ENCODE measurements at regions not wholly inside any gene's neighbourhood (a gene's known extent, or its start where the extent isn't known, plus 50 kb on each side); places are given as distances from the start of the nearest gene placed in this dataset.
A peak's percentile ranks its signal among the peaks of the same experiment; 100 is the strongest.

DNA sequence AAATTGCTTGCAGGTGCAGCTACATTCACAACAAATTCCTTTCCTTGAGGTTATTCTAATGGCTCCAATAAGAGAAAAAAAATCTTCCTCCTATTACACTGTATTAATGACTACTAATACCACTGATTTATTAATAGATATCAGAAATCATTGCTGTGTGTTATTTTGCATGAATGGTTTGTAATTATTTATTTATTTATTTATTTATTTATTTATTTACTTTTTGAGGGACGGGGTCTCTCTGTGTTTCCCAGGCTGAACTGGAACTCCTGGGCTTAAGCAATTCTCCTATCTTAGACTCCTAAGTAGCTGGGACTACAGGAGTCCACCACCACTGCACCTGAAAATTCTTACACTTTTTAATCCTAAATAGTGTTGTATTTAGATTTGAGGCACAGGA, 390.4 kb downstream of the SI start:
- Histone ChIP-seq H3K4me1 (no peaks in the 10 kb centered on the region), H3K27me3 (no peaks in the 10 kb centered on the region), H3K27ac (no peak overlapping the region), H3K9me3 (replicated peaks) (no peaks in the 10 kb centered on the region), H3K36me3 (no peaks in the 10 kb centered on the region), H3K4me3 (no peak overlapping the region)
- no peak for DNase-seq

GRCh38 chr3:164687211-164687610, 391.1 kb downstream of the SI start:
- no peak for DNase-seq
- Histone ChIP-seq H3K27ac (no peak overlapping the region), H3K36me3 (no peaks in the 10 kb centered on the region), H3K4me1 (no peaks in the 10 kb centered on the region), H3K4me3 (no peak overlapping the region), H3K27me3 (no peaks in the 10 kb centered on the region), H3K9me3 (replicated peaks) (no peaks in the 10 kb centered on the region)

DNA sequence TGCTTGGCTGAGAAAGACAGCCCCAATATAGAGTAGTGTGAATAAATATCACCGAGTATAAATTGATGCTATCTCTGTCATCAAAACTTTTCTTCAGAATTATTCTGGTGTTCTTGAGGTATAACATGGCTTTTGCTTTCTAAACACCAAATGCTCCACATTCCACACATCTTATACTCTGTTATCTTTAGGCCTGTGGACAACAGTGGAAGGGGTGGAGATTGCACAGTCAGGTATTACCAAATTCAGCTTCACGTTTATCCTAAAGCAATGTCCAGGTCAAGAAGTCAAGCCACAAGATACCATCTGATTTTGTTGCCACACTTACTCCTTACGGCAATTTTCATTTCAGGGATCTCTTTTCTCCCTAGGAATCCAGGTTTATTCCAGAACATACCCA, 394.8 kb downstream of the SI start:
- Histone ChIP-seq H3K27me3 (no peaks in the 10 kb centered on the region), H3K9me3 (replicated peaks) (no peaks in the 10 kb centered on the region), H3K4me3 (no peak overlapping the region), H3K36me3 (no peaks in the 10 kb centered on the region), H3K27ac (no peak overlapping the region), H3K4me1 (no peaks in the 10 kb centered on the region)
- DNase-seq: no peak

DNA sequence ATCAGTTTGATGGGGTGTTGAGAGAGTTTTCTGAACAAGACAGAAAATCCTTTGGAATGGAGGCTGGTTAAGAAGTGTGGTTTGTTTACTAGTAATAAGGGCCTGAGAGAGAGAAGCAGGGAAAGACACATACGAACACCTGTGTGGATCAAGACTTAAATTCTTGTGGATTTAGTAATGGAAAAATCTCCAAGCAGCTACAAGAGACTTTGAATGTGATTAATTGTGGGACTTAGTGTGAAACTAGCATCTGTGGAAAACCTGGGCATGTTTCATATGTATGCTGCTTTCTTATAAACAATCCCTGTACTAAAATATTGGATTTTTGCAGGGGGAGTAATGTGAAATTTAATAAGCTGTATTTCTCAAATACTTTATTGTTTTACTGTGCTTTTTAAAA, 399.1 kb downstream of the SI start:
- Histone ChIP-seq H3K4me1 (no peaks in the 10 kb centered on the region), H3K27me3 (no peaks in the 10 kb centered on the region), H3K4me3 (no peak overlapping the region), H3K36me3 (no peaks in the 10 kb centered on the region), H3K9me3 (replicated peaks) (no peaks in the 10 kb centered on the region), H3K27ac (no peak overlapping the region)
- DNase-seq: no peak

GRCh38 chr3:164677317-164677716, 401.0 kb downstream of the SI start:
- Histone ChIP-seq H3K27me3 (no peaks in the 10 kb centered on the region), H3K4me3 (no peak overlapping the region)
- DNase-seq: no peak

GRCh38 chr3:164673738-164674137, 404.6 kb downstream of the SI start:
- H3K4me3 ChIP-seq: no peak overlapping the region
- no peak overlapping the region for H3K27ac ChIP-seq
- peak in 1 of 2 experiments; percentile 2 for DNase-seq
- no peaks in the 10 kb centered on the region for H3K27me3 ChIP-seq
- H3K9me3 ChIP-seq (replicated peaks): no peaks in the 10 kb centered on the region
- H3K4me1 ChIP-seq: no peaks in the 10 kb centered on the region
- no peaks in the 10 kb centered on the region for H3K36me3 ChIP-seq

More at GRCh38 chr3:164677317-164677716, 401.0 kb downstream of the SI start:
- Histone ChIP-seq H3K4me1 (no peaks in the 10 kb centered on the region), H3K27ac (no peak overlapping the region), H3K9me3 (replicated peaks) (no peaks in the 10 kb centered on the region), H3K36me3 (no peaks in the 10 kb centered on the region)

DNA sequence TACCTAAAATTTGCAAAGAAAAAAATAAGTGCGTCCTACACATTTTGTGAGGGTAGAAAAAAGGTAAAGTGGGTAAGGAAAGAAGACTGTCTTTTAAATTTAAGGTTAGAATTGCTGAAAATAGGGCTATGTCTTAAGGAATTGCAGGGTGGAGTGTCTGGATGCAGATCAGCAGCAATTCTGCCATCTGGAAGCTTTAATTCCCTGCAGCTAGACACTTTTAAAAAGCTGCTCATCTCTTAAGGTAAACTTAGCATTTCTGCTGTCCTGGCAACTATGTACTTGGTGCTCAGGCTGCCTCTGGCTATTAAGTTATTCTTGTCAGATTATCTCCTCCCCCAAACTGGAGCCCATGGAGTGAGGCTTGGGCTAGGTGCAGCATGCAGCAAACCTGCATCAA, 420.2 kb downstream of the SI start:
- no peaks in the 10 kb centered on the region for H3K9me3 ChIP-seq (replicated peaks)
- H3K4me3 ChIP-seq: no peak overlapping the region
- no peak overlapping the region for H3K27ac ChIP-seq
- no peak for DNase-seq
- no peaks in the 10 kb centered on the region for H3K4me1 ChIP-seq
- H3K27me3 ChIP-seq: no peaks in the 10 kb centered on the region
- no peaks in the 10 kb centered on the region for H3K36me3 ChIP-seq

DNA sequence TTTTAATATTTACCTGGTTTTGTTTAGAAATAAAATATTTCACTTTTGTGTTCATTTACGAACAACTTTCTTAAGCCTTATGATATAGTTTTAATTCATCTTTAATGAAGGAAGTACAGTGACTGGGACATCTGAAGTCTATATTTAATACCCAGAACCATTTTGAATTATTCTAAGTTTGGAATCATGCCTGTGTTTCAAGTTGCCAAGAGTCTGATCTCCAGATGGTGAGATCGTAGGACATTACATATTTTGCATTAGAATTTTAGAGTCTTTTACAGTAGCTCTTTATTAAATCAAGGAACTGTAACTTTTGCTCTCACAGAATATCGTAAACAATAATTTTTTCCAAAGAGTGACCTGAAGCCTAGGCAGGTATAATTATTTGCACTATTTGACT, 420.7 kb downstream of the SI start:
- no peak overlapping the region for H3K4me3 ChIP-seq

GRCh38 chr3:164655462-164655861, 422.8 kb downstream of the SI start:
- no peaks in the 10 kb centered on the region for H3K36me3 ChIP-seq
- DNase-seq: no peak

More for the DNA sequence above, 420.7 kb downstream of the SI start:
- no peak overlapping the region for H3K27ac ChIP-seq
- H3K9me3 ChIP-seq (replicated peaks): no peaks in the 10 kb centered on the region
- no peaks in the 10 kb centered on the region for H3K36me3 ChIP-seq
- H3K4me1 ChIP-seq: no peaks in the 10 kb centered on the region
- no peak for DNase-seq
- no peaks in the 10 kb centered on the region for H3K27me3 ChIP-seq

GRCh38 chr3:164641071-164641470, 437.2 kb downstream of the SI start:
- Histone ChIP-seq H3K4me1 (no peaks in the 10 kb centered on the region), H3K36me3 (no peaks in the 10 kb centered on the region), H3K9me3 (replicated peaks) (no peaks in the 10 kb centered on the region), H3K27ac (no peak overlapping the region), H3K4me3 (no peak overlapping the region), H3K27me3 (no peaks in the 10 kb centered on the region)
- DNase-seq: no peak

More at GRCh38 chr3:164655462-164655861, 422.8 kb downstream of the SI start:
- Histone ChIP-seq H3K4me3 (no peak overlapping the region), H3K27ac (no peak overlapping the region), H3K4me1 (no peaks in the 10 kb centered on the region), H3K9me3 (replicated peaks) (no peaks in the 10 kb centered on the region), H3K27me3 (no peaks in the 10 kb centered on the region)

DNA sequence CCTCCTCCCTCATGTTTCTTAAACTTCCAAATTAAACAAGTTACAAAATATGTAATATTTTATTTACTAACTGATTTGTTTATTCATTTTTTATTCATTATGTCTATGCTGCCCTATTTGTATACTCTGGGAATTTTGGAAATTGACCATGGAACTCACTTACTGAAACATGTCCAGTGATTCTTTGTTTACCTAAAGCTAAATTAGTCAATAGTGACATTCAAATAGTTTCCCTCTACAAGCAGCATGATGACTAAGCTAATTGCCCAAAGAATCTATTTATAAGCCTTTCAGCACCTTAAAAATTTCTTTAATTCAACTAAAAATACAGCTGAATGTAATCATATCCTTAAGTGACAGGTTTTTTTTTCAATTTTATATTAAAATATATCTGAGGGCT, 437.7 kb downstream of the SI start:
- Histone ChIP-seq H3K27ac (no peak overlapping the region), H3K27me3 (no peaks in the 10 kb centered on the region), H3K4me1 (no peaks in the 10 kb centered on the region), H3K9me3 (replicated peaks) (no peaks in the 10 kb centered on the region), H3K36me3 (no peaks in the 10 kb centered on the region), H3K4me3 (no peak overlapping the region)
- no peak for DNase-seq

DNA sequence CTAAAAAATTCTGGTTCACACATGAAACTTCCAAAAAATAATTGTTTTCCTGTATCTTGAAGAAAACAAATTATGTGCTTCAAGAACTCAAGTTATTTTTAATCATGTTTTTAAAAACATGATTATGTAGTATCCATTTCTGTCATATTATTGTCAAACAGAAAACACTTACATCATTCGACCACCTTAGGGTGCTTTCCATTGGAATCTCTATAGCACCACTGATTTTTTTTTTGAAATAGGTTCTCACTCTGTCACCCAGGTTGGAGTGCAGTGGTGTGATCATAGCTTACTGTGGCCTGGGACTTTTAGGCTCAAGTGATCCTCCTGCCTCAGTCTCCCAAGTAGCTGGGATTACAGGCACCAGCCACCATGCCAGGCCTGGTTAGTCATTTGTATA, 457.3 kb downstream of the SI start:
- Histone ChIP-seq H3K36me3 (no peaks in the 10 kb centered on the region), H3K4me3 (no peak overlapping the region)
- no peak for DNase-seq

DNA sequence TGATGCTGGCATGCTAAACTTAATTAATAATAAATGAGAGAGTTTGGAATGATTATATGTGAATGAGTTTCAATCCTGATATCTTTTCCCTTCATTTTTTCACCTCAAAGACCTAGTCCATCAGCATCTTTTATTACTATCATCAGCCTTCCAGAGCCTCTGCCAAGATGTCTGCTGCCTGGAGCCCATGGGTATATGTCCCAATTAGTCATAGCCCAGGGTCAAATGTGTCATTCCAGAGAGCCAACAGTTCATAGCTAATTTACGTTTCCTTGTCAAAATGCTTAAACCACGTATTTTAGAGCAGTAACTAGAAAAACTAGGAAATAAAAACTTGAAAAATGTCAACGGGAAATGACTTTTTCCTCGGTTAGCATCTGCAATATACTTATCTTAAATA, 457.9 kb downstream of the SI start:
- H3K36me3 ChIP-seq: no peaks in the 10 kb centered on the region
- H3K4me1 ChIP-seq: no peaks in the 10 kb centered on the region
- H3K27me3 ChIP-seq: no peaks in the 10 kb centered on the region
- DNase-seq: no peak
- no peak overlapping the region for H3K4me3 ChIP-seq
- no peak overlapping the region for H3K27ac ChIP-seq
- no peaks in the 10 kb centered on the region for H3K9me3 ChIP-seq (replicated peaks)

More for the DNA sequence above, 457.3 kb downstream of the SI start:
- H3K27ac ChIP-seq: no peak overlapping the region
- no peaks in the 10 kb centered on the region for H3K27me3 ChIP-seq
- no peaks in the 10 kb centered on the region for H3K9me3 ChIP-seq (replicated peaks)
- no peaks in the 10 kb centered on the region for H3K4me1 ChIP-seq

- Histone ChIP-seq H3K36me3 (no peaks in the 10 kb centered on the region), H3K27ac (no peak overlapping the region), H3K4me3 (no peak overlapping the region), H3K27me3 (no peaks in the 10 kb centered on the region; the same call in 1 of the 2 replicates), H3K9me3 (replicated peaks) (no peaks in the 10 kb centered on the region), H3K4me1 (no peaks in the 10 kb centered on the region)
- DNase-seq: no peak
Measured at GRCh38 chr3:164612751-164613150, 465.5 kb downstream of the SI start.

DNA sequence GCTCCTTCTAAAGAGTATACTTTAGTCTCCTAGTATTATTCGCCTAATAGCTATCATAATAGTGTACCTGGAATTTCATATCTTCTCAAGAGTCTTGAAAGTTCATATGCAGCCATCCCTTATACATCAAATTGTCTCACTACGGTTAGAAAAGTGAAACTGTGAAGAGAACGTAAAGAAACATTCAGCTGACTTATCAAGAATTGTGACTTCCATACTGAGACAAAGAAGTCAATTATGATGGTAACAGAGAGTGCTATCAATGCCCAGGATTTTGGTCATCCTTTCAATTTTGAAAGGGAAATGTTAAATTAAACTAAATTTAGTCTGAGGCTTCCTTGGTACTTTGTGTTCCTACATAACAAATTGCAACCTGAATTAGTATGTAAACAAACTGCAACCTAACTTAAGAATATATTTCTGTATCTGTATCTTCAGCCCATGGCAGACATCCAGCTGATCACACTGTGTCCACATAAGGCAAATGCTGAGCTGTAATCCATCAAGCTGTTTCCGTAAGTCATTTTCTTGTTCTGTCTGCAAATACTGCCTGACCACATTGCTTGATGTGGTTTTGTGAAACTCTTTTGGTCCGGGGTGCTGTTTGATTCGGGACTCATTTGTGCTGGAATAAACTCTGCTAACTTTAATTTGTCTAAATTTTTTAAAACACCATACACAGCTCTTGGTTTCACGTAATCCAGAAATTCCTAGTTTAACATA, 469.6 kb downstream of the SI start:
- Histone ChIP-seq H3K4me1 (no peaks in the 10 kb centered on the region), H3K9me3 (replicated peaks) (no peaks in the 10 kb centered on the region), H3K36me3 (no peaks in the 10 kb centered on the region), H3K4me3 (no peak overlapping the region), H3K27me3 (no peaks in the 10 kb centered on the region; the same call in 1 of the 2 replicates), H3K27ac (no peak overlapping the region)
- no peak for DNase-seq

DNA sequence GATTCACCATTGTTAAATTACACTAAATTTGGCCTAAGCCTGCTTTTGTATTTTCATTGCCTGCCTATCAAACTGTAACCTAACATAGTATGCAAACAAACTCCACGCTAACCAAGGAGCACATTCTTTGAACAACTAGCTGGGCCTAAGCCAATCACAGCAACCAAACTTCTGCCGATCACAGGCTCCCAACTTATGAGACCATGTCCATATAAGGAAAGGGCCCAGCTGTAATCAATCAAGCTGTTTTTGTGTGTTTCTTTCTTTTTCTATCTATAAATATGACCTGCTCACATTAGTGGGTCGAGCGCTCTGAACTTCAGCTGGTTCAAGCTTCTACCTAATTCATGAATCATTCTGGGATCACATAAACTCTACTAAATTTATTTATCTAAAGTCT, 473.6 kb downstream of the SI start:
- no peak for DNase-seq
- no peaks in the 10 kb centered on the region; the same call in 1 of the 2 replicates for H3K27me3 ChIP-seq
- H3K4me3 ChIP-seq: no peak overlapping the region
- no peaks in the 10 kb centered on the region for H3K36me3 ChIP-seq
- H3K9me3 ChIP-seq (replicated peaks): no peaks in the 10 kb centered on the region
- no peak overlapping the region for H3K27ac ChIP-seq
- H3K4me1 ChIP-seq: no peaks in the 10 kb centered on the region

Measured in SJCRH30 (cell line).